Tibial nerve (tissue), 3 donors: ENCODE measurements at regions not wholly inside any gene's neighbourhood (a gene's known extent, or its start where the extent isn't known, plus 50 kb on each side); places are given as distances from the start of the nearest gene placed in this dataset.

Experiments
- CTCF ChIP-seq, 5 experiments: fragments of 200-600 bp in 3 of 5; fragments of 450-650 bp in 2 of 5; sonication (generic) in 3 of 5; IDR thresholded peaks; one replicate each; pipeline ENCODE4 v1.5.1; 2016 to 2019; ENCODE audit warnings: antibody characterized with exemption in 5 of 5, mild to moderate bottlenecking in 3 of 5, moderate library complexity in 2 of 5
- POLR2A ChIP-seq, 2 donors: fragments of 450-650 bp; IDR thresholded peaks; one replicate each; pipeline ENCODE4 v1.6.1; 2017; ENCODE audit warnings: antibody characterized with exemption in 2 of 2, mild to moderate bottlenecking in 2 of 2, moderate library complexity in 2 of 2

DNA sequence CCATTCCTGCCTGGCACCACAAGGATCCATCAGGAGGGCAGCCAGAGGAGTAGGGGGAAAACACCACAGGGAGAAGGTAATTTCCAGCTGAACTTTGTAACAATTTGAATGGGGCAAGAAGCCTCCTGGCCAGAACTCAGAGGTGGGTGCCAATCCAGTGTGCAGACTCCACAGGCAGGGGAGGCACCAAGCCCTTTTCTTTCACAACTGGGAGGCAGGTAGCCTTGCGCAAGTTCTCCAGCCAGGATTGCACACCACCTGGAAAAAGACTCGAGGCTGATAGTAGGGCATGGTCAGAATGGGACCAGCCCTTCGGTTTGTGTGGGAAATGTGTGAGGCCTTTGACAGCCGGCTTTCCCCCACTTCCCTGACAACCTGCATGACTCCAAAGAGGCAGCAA lies 161.9 kb upstream of the ARHGAP42 start:
- TF ChIP-seq CTCF (IDR thresholded peaks at IDR 0.05) (no peak), POLR2A (IDR thresholded peaks at IDR 0.05) (no peak)
